NB4 (cell line): ENCODE measurements at regions not wholly inside any gene's neighbourhood (a gene's known extent, or its start where the extent isn't known, plus 50 kb on each side); places are given as distances from the start of the nearest gene placed in this dataset.

Experiments used
- CTCF ChIP-seq: IDR thresholded peaks from one replicate; pipeline ENCODE4 v1.5.1; 2012; ENCODE audit warnings: low read depth, low read length
- MYC ChIP-seq: IDR thresholded peaks from 2 replicates; pipeline ENCODE4 v1.6.1; 2011; ENCODE audit warnings: low read depth, low read length
- POLR2A ChIP-seq: IDR thresholded peaks from 2 replicates; pipeline ENCODE4 v1.6.1; 2011; ENCODE audit warnings: mild to moderate bottlenecking; ENCODE audit not compliant: insufficient read length; ENCODE audit errors: extremely low read depth

- no peak for TF ChIP-seq CTCF
- no peak for TF ChIP-seq POLR2A
- TF ChIP-seq MYC, result no peak
Measured at GRCh38 chr21:36572039-36572438, 92.1 kb upstream of the CLDN14 start.
